Tibial artery (tissue), 4 donors: ENCODE measurements at regions not wholly inside any gene's neighbourhood (a gene's known extent, or its start where the extent isn't known, plus 50 kb on each side); places are given as distances from the start of the nearest gene placed in this dataset.

ENCODE experiments used
- DNase-seq, 2 donors: peaks; one replicate each; pipeline ENCODE4 v3.0.0-alpha.2; 2019
- H3K27ac ChIP-seq, 2 donors: fragments of 200-600 bp; sonication (generic) in 1 of 2; 1 replicate in 1 of 2; 2 replicates in 1 of 2; pipeline ENCODE4 v1.5.1; 2018 to 2019; ENCODE audit warnings: mild to moderate bottlenecking in 1 of 2
- H3K27me3 ChIP-seq, 2 donors: fragments of 200-600 bp; sonication (generic) in 1 of 2; one replicate each; pipeline versions ENCODE4 v1.5.1 to v1.6.0; 2016 to 2019
- H3K36me3 ChIP-seq, 3 donors: fragments of 200-600 bp; sonication (generic) in 2 of 3; one replicate each; pipeline ENCODE4 v1.5.1; 2016 to 2019; ENCODE audit warnings: mild to moderate bottlenecking in 2 of 3
- H3K4me1 ChIP-seq, 4 donors: fragments of 200-600 bp; sonication (generic) in 2 of 4; 1 replicate in 3 of 4; 2 replicates in 1 of 4; pipeline ENCODE4 v1.5.1; 2016 to 2019
- H3K4me3 ChIP-seq, 2 donors: fragments of 200-600 bp; sonication (generic) in 1 of 2; 1 replicate in 1 of 2; 2 replicates in 1 of 2; pipeline ENCODE4 v1.5.1; 2018 to 2019; ENCODE audit warnings: mild to moderate bottlenecking in 2 of 2
- H3K9me3 ChIP-seq, 3 donors: fragments of 200-600 bp; sonication (generic) in 1 of 3; one replicate each; pipeline ENCODE4 v1.5.1; 2016 to 2019
- CTCF ChIP-seq, 2 experiments: fragments of 200-600 bp in 1 of 2; fragments of 450-650 bp in 1 of 2; IDR thresholded peaks; one replicate each; pipeline ENCODE4 v1.5.1; 2017 to 2019; ENCODE audit warnings: antibody characterized with exemption in 2 of 2, mild to moderate bottlenecking in 1 of 2, moderate library complexity in 1 of 2
- intact Hi-C: fragments of 100-400 bp; cut with DNase I; formaldehyde crosslinking; loops from one replicate; pipeline ENCODE4 v1.15.0; 2023; ENCODE audit warnings: low total_unique reads

- no peak for TF ChIP-seq CTCF (IDR thresholded peaks at IDR 0.05)
- H3K4me1 ChIP-seq: no peaks in the 10 kb centered on the region
- no peaks in the 10 kb centered on the region for H3K27me3 ChIP-seq
- DNase-seq: no peak
- no peaks in the 10 kb centered on the region for H3K36me3 ChIP-seq
- H3K9me3 ChIP-seq: no peaks in the 10 kb centered on the region
- H3K4me3 ChIP-seq: no peak overlapping the region
- intact Hi-C loops: no loop called here
- no peak overlapping the region for H3K27ac ChIP-seq
Measured at GRCh38 chr16:13521356-13521755, 398.6 kb upstream of the ERCC4 start.

GRCh38 chr16:13527332-13527731 lies 392.6 kb upstream of the ERCC4 start:
- Histone ChIP-seq H3K27ac (no peak overlapping the region), H3K4me1 (no peaks in the 10 kb centered on the region), H3K9me3 (no peaks in the 10 kb centered on the region), H3K27me3 (no peaks in the 10 kb centered on the region), H3K4me3 (no peak overlapping the region), H3K36me3 (no peaks in the 10 kb centered on the region)
- intact Hi-C loops: no loop called here
- TF ChIP-seq CTCF (IDR thresholded peaks at IDR 0.05): no peak
- no peak for DNase-seq

- no peaks in the 10 kb centered on the region for H3K27me3 ChIP-seq
- intact Hi-C loops: no loop called here
- no peak overlapping the region for H3K27ac ChIP-seq
- no peaks in the 10 kb centered on the region for H3K9me3 ChIP-seq
- no peaks in the 10 kb centered on the region for H3K4me1 ChIP-seq
- TF ChIP-seq CTCF (IDR thresholded peaks at IDR 0.05): no peak
- no peaks in the 10 kb centered on the region for H3K36me3 ChIP-seq
- DNase-seq: no peak
- H3K4me3 ChIP-seq: no peak overlapping the region
Measured at GRCh38 chr16:13528691-13529090, 391.3 kb upstream of the ERCC4 start.

GRCh38 chr16:13529193-13529982 lies 390.6 kb upstream of the ERCC4 start:
- DNase-seq: no peak
- no peak for TF ChIP-seq CTCF (IDR thresholded peaks at IDR 0.05)
- intact Hi-C loops: no loop called here

GRCh38 chr16:13540771-13541170 lies 379.2 kb upstream of the ERCC4 start:
- Histone ChIP-seq H3K4me1 (no peaks in the 10 kb centered on the region), H3K27ac (no peak overlapping the region), H3K4me3 (no peak overlapping the region), H3K27me3 (no peaks in the 10 kb centered on the region), H3K9me3 (no peaks in the 10 kb centered on the region), H3K36me3 (no peaks in the 10 kb centered on the region)
- no peak for DNase-seq
- intact Hi-C loops: no loop called here
- TF ChIP-seq CTCF (IDR thresholded peaks at IDR 0.05): no peak

More at GRCh38 chr16:13529193-13529982, 390.6 kb upstream of the ERCC4 start:
- Histone ChIP-seq H3K9me3 (no peaks in the 10 kb centered on the region), H3K27ac (no peak overlapping the region), H3K27me3 (no peaks in the 10 kb centered on the region), H3K36me3 (no peaks in the 10 kb centered on the region), H3K4me1 (no peaks in the 10 kb centered on the region), H3K4me3 (no peak overlapping the region)
